CD4-positive, alpha-beta T cell (primary cell): ENCODE measurements at regions not wholly inside any gene's neighbourhood (a gene's known extent, or its start where the extent isn't known, plus 50 kb on each side); places are given as distances from the start of the nearest gene placed in this dataset.

Experiments
- ATAC-seq: fragments of 200-7000 bp; cut with Tn5 transposase; one replicate; pipeline ENCODE4 v1.10.0; 2022; ENCODE audit warnings: mild to moderate bottlenecking; ENCODE audit not compliant: poor library complexity
- CTCF ChIA-PET: fragments of 350-600 bp; sonication (Branson Sonifier 250); formaldehyde crosslinking; loops from one replicate; lab custom pipeline; 2021; ENCODE audit warnings: antibody characterized with exemption, inconsistent platforms; lab: Charles Lee
- POLR2A ChIA-PET: fragments of 350-600 bp; sonication (Branson Sonifier 250); formaldehyde crosslinking; loops from one replicate; lab custom pipeline; 2021; ENCODE audit warnings: antibody characterized with exemption, inconsistent platforms; lab: Charles Lee
- DNase-seq, 14 experiments: peaks; one replicate each; pipeline ENCODE4 v3.0.0-alpha.2; 2013 to 2020; ENCODE audit warnings: mixed read lengths in 2 of 14
- H3K27ac ChIP-seq, 2 donors: one replicate each; pipeline versions ENCODE4 v1.5.1 to v1.7.0; 2013; ENCODE audit warnings: low read length in 2 of 2, low read depth in 1 of 2, mild to moderate bottlenecking in 1 of 2
- H3K27me3 ChIP-seq, 2 experiments: 1 replicate in 1 of 2; 2 replicates in 1 of 2; pipeline versions ENCODE4 v1.6.1 to v1.7.0; 2013; ENCODE audit warnings: low read length in 2 of 2, control low read depth in 1 of 2, mild to moderate bottlenecking in 1 of 2, moderate library complexity in 1 of 2; ENCODE audit not compliant: insufficient read depth in 2 of 2, control insufficient read depth in 1 of 2
- H3K36me3 ChIP-seq: one replicate; pipeline ENCODE4 v1.6.1; 2013; ENCODE audit warnings: low read length, control low read depth; ENCODE audit not compliant: insufficient read depth
- H3K4me1 ChIP-seq: one replicate; pipeline ENCODE4 v1.6.1; 2013; ENCODE audit warnings: low read length, control low read depth; ENCODE audit not compliant: insufficient read depth
- H3K4me3 ChIP-seq: one replicate; pipeline ENCODE4 v1.5.1; 2013; ENCODE audit warnings: mild to moderate bottlenecking, low read length, moderate library complexity
- H3K9me3 ChIP-seq, 2 experiments: 1 replicate in 1 of 2; 2 replicates in 1 of 2; pipeline versions ENCODE4 v1.6.1 to v1.7.0; 2013; ENCODE audit warnings: low read length in 2 of 2, mild to moderate bottlenecking in 2 of 2, control low read depth in 1 of 2, moderate library complexity in 1 of 2; ENCODE audit not compliant: control insufficient read depth in 1 of 2, insufficient read depth in 1 of 2
- H3K27ac Mint-ChIP-seq: one replicate; pipeline ENCODE4 v1.8.0; 2020; ENCODE audit warnings: mixed read lengths
- H3K27me3 Mint-ChIP-seq: one replicate; pipeline ENCODE4 v1.8.0; 2021; ENCODE audit warnings: mixed read lengths
- H3K36me3 Mint-ChIP-seq: one replicate; pipeline ENCODE4 v1.8.0; 2021; ENCODE audit warnings: low read depth, mixed read lengths
- H3K4me1 Mint-ChIP-seq: one replicate; pipeline ENCODE4 v1.8.0; 2021; ENCODE audit warnings: low read depth, mixed read lengths
- H3K4me3 Mint-ChIP-seq: one replicate; pipeline ENCODE4 v1.8.0; 2020; ENCODE audit warnings: mild to moderate bottlenecking, mixed read lengths
- H3K9me3 Mint-ChIP-seq: one replicate; pipeline ENCODE4 v1.8.0; 2020; ENCODE audit warnings: mixed read lengths
- CTCF ChIP-seq: fragments of 200-600 bp; IDR thresholded peaks from one replicate; pipeline ENCODE4 v1.8.0; 2022; ENCODE audit warnings: antibody characterized with exemption, mild to moderate bottlenecking
- intact Hi-C, 2 experiments: fragments of 100-400 bp; cut with DNase I in 1 of 2; cut with micrococcal nuclease in 1 of 2; formaldehyde crosslinking; loops; one replicate each; pipeline versions ENCODE4 v1.15.1 to v1.9.0; 2023 to 2025; cut with DNase I, micrococcal nuclease

- Mint-ChIP-seq H3K9me3 (no peaks in the 10 kb centered on the region), H3K4me3 (no peak overlapping the region), H3K27me3 (peaks cover 8% of the 10 kb centered on the region), H3K27ac (no peak overlapping the region), H3K4me1 (peaks cover 2% of the 10 kb centered on the region), H3K36me3 (no peaks in the 10 kb centered on the region)
- intact Hi-C loops = loop anchor here (5.0 to 10.0 kb wide), 4 partner anchors 198 to 638 kb away; no protein-coding TSS in a partner anchor
- no peak overlapping the region for H3K4me3 ChIP-seq
- H3K27ac ChIP-seq = no peak overlapping the region
- H3K9me3 ChIP-seq = no peaks in the 10 kb centered on the region
- ChIA-PET CTCF (no interaction called here), POLR2A (no interaction called here)
- no peak for DNase-seq
- peaks cover 8 to 10% of the 10 kb centered on the region in 2 experiments for H3K27me3 ChIP-seq
- TF ChIP-seq CTCF = no peak
- H3K36me3 ChIP-seq = no peaks in the 10 kb centered on the region
- ATAC-seq = no peak
- peaks cover under 1% of the 10 kb centered on the region for H3K4me1 ChIP-seq
Observed at GRCh38 chr6:16969699-16970655, 131.9 kb upstream of the STMND1 start.

GRCh38 chr6:16968101-16968500 lies 133.7 kb upstream of the STMND1 start:
- ChIA-PET POLR2A (no interaction called here), CTCF (no interaction called here)
- ATAC-seq = no peak
- Histone ChIP-seq H3K27ac (no peak overlapping the region), H3K4me1 (peaks cover 5% of the 10 kb centered on the region), H3K36me3 (no peaks in the 10 kb centered on the region), H3K4me3 (no peak overlapping the region), H3K9me3 (no peaks in the 10 kb centered on the region), H3K27me3 (peaks cover 8 to 10% of the 10 kb centered on the region in 2 experiments)
- TF ChIP-seq CTCF = no peak
- H3K4me3 Mint-ChIP-seq = no peak overlapping the region
- peaks cover 5% of the 10 kb centered on the region for H3K4me1 Mint-ChIP-seq
- H3K9me3 Mint-ChIP-seq = no peaks in the 10 kb centered on the region
- no peak for DNase-seq
- H3K27ac Mint-ChIP-seq = no peak overlapping the region
- no peaks in the 10 kb centered on the region for H3K36me3 Mint-ChIP-seq
- H3K27me3 Mint-ChIP-seq = peaks cover 11% of the 10 kb centered on the region
- intact Hi-C loops = loop anchor here (5.0 to 10.0 kb wide), 4 partner anchors 196 to 636 kb away; no protein-coding TSS in a partner anchor

DNA sequence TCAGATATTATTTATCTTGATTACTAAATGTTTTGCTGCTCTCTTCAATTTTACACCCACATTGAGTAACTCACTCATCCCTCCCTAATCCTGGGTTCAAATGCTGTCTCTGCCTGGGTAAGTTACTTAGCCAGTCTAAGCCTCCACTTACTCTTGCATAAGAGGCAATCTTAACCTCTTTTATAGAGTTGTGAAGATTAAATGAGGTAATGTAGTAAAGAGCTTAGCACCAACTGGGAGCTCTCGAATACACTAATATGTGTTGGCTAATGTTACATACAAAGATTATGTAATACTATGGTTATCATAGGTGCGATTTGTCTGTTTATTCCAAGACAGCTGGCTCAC lies 134.4 kb upstream of the STMND1 start:
- intact Hi-C loops = loop anchor here (5.0 to 10.0 kb wide), 4 partner anchors 195 to 635 kb away; no protein-coding TSS in a partner anchor

More for the DNA sequence above, 134.4 kb upstream of the STMND1 start:
- ATAC-seq (no peak), DNase-seq (no peak)
- Mint-ChIP-seq H3K4me3 (no peak overlapping the region), H3K27ac (no peak overlapping the region), H3K36me3 (no peaks in the 10 kb centered on the region), H3K27me3 (peaks cover 11% of the 10 kb centered on the region), H3K4me1 (peaks cover 5% of the 10 kb centered on the region), H3K9me3 (no peaks in the 10 kb centered on the region)
- no peaks in the 10 kb centered on the region for H3K36me3 ChIP-seq
- no peaks in the 10 kb centered on the region for H3K9me3 ChIP-seq
- ChIA-PET POLR2A (interaction anchor here (0.6 kb wide), 1 partner anchor 134 kb away, joined by 3 read pairs; no protein-coding TSS in a partner anchor), CTCF (no interaction called here)
- TF ChIP-seq CTCF = no peak
- peaks cover 5% of the 10 kb centered on the region for H3K4me1 ChIP-seq
- H3K27me3 ChIP-seq = peaks cover 8 to 10% of the 10 kb centered on the region in 2 experiments
- H3K4me3 ChIP-seq = no peak overlapping the region
- no peak overlapping the region for H3K27ac ChIP-seq
